ENCODE measurements at regions not wholly inside any gene's neighbourhood (a gene's known extent, or its start where the extent isn't known, plus 50 kb on each side); places are given as distances from the start of the nearest gene placed in this dataset.

DNA sequence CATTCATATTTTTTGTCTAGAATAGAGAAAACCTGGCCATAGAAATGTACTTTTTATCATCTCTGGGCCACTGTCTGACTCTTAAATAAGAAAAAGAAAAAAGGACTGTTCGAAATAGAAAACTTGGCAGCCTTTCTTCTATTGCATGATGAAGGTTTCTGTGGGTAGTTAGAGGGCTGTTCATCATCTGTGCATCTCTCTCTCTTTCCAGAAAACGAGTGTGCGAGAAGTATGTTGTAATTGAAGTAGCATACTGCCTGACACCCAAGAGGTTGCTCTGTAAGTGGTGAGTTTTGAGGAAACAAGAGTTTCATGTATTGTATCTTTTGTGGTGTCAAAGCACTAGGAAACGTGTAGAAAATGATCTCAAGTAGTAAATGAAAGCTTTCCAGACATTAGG, 343.2 kb upstream of the TMEM229A start:
- TF ChIP-seq EZH2 (IDR thresholded peaks at IDR 0.05; ENCODE audit: insufficient read depth, poor library complexity, severe bottlenecking) (no peak), EZH2phosphoT487 (IDR thresholded peaks at IDR 0.05; ENCODE audit: insufficient read depth, low read depth) (no peak)

Data from GM23248 (cell line).